ENCODE measurements at regions not wholly inside any gene's neighbourhood (a gene's known extent, or its start where the extent isn't known, plus 50 kb on each side); places are given as distances from the start of the nearest gene placed in this dataset.
"Not testable (repeated sequence)": the region's sequence is repeated elsewhere in the genome, so short reads cannot be mapped to it uniquely, and the experiment has no call there.

DNA sequence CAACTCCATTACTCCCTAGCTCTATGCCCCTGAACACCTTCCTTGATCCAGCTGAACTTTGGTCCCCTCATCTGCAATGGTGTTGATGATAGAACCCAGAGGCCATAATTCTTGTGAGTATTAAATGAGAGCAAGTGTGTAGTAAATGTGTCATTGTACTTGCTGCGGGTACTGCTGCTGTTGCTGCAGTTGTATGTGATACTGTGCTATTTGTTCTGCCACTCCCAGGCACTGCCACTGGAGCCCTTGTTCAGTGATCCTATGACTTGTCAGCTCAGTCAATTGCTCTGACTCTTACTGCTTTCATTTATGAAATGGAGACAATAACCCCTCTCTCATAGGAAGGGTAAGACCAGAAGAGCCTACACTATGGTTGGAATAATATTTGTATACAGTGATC, 136.9 kb upstream of the PLGLB2 start:
- DNase-seq (ENCODE audit: low read depth): not testable (repeated sequence)

DNA sequence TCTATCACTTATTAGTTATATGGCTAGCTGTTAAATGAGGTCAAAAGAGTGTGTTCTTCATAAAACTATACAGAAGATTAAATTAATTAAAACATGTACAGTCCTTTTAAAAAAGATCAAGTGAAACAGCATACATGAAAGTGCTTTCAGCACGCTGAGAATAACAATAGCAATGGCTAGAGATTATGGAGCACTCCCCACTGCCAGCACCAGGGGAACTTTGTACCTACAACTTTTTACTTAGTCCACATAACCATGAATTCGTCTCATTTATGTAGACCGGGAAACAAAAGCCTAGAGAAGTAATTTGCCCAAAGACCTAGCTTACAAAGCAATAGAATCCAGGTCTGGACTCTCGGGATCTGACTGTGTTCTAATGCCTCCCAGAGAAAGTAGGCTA, 136.5 kb upstream of the PLGLB2 start:
- not testable (repeated sequence) for DNase-seq (ENCODE audit: low read depth)

DNA sequence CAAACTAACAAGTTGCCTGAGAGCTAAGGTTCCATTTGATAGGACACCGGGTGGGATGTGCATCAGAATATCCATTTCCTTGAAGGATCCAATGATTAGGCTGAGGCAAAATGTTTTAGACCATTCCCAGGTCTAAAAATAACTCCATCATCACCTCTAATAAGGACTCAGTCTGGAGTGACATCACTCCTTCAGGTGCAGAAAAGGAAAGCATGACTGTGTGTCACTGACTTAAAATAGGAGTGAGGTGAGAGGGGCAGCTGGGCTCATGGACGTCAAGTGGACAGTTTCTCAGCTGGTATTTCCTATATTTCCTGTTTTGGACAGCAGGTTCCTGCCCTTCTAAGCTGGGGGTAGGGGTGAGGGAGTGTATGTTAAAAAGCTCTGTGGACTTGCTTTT, 135.9 kb upstream of the PLGLB2 start:
- not testable (repeated sequence) for DNase-seq (ENCODE audit: low read depth)

DNA sequence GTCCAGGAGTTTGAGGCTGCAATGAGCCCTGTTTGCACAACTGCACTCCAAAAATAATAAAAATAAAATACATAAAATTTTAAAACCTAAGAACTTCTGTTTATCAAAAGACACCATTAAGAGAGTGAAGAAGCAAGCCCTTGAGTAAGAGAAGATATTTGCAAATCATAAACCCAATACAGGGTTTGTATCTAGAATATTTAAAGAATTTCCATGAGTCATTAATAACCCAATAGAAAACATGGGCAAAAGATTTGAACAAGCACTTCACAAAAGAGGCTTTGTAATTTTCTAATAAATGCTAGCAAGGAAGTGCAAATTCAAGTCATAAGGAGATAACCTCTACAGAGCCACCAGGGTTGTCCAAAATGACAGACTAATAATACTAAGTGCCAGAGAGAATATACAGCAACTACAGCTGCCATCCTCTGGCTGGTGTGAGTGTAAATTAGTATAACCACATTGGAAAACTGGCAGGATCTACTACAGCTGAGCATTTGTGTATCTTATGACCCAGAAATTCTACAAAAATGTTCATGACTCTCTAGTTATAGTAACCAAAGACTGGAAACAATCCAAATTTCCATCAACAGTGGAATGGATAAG, 133.0 kb upstream of the PLGLB2 start:
- DNase-seq (ENCODE audit: low read depth): not testable (repeated sequence)

DNA sequence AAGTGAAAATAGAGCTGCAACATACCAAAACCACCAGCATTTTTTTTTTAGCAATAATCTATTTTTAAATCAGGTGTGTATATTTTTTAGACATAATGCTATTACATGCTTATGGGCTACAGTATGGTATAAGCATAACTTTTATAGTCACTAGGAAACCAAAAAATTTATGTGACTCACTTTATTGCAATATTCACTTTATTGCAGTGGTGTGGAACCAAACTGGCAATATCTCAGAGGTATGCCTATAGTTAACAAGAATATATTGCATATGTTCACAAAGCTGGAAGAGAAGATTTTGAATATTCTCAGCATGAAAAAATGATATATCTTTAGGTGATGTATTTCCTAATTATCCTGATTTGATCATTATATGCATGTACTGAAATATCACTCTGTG, 128.8 kb upstream of the PLGLB2 start:
- not testable (repeated sequence) for DNase-seq (ENCODE audit: low read depth)

DNA sequence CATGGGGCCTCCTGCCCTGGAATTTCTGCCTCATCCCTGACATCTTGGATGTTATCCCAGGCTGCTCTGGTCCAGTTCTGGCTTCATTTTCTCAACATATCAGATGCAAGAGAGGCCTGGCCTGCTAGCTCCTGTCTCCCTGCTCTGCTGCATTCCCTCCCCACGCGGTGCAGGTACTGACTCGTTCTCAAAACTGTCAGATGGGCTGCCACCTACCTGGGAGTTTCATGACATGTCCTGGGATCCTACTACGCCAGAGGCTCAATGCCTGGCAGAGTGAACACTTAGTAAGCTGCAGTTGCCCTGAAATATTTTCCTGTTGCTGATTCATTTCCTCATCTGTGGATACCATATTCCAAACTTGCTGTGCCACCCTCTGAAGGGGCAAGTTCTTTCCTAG, 126.7 kb upstream of the PLGLB2 start:
- DNase-seq (ENCODE audit: low read depth): not testable (repeated sequence)

DNA sequence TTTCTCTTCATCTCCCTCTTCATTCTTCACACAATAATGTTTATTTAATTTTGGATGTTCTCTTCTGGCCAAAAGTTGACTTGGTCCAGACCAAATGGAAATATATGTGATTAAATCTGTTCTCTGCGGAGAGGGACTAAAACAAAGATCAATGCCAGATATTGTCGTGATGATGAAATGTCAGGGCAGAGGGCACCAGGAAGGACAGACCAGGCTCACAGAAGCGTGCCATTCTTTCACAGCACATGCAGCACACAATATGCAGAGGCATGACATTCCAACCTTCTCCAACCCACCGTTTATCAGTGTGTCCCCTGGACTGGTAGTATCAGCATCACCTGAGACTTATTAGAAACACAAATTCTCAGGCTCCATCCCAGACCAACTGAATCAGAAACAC, 125.2 kb upstream of the PLGLB2 start:
- DNase-seq (ENCODE audit: low read depth): not testable (repeated sequence)

DNA sequence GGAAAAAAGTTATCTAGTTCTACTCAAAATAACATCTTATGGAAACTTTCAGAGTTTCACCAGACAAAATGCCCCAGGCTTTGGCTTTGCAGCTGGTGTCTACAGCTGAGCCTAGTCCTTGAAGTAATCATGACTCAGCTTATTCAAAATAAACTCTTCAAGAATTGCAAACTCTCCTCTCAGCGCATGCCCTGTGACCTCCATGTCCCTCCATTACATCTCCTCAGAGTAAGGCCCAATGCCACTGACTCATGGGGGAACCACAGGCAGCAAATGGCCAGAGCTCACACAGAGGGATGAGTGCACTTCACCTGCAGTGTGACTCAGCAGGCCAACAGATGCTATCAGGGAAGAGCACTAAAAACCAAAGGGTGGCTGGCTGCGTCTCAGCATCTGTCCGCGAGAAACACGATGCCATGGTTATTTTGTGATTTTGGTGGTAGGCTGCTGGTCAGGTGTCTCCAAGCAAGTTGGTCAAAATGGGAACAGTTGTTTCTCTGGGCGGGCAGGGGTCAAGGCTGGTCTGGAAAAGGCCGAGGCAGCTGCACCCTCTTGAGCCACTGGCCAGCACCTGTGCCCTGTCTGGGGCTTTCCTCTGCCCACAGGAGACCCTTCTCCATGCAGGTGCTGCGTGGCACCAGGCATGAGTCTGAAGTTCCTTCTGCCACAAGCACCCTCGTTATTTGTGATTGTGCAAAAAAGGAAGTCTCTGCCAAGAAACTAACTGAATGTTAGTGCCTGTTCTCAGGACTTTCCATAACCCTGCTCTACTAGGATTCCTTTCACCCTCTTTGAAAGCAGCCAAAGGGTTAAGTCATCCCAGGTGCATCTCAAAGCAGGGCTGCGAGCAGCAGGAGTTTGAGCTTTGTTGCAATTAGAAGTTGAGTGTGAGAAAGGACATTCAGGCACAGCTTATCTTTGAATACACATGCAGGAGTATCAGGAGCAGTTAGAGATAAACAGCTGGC, 118.1 kb upstream of the PLGLB2 start:
- DNase-seq (ENCODE audit: low read depth): not testable (repeated sequence)

DNA sequence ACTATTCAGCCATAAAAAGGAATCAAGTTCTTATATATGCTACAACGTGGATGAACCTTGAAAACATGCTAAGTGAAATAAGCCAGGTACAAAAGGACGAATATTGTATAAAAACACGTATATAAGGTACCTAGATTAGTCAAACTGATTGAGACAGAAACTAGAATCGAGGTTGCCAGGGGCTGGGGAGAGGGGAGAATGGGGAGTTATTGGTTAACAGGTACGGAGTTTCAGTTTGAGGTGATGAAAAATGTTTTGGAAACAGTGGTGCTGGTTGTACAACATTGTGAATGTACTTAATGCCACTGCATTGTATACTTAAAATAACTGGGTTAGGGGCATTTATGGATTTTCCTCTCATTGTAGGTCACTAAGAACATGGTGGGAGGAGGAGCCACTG, 117.0 kb upstream of the PLGLB2 start:
- not testable (repeated sequence) for DNase-seq (ENCODE audit: low read depth)

DNA sequence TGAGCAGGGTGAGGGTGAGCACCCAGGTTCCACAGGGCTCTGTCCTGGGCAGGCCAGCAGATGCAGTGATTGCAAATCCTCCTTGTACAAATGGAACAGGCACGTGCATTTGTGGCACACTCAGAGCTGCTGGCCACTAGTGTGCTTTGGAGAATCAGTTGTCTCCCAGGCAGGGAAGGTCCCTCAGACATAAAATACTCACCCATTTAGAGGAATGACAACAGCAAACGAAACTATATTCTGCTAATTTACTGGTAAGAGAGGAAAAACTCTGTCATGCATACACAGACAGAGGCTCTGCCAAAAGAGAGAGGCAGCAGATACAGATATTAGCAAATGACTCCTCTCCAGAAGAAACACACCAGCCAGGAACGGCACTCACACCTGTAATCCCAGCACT, 116.5 kb upstream of the PLGLB2 start:
- not testable (repeated sequence) for DNase-seq (ENCODE audit: low read depth)

DNA sequence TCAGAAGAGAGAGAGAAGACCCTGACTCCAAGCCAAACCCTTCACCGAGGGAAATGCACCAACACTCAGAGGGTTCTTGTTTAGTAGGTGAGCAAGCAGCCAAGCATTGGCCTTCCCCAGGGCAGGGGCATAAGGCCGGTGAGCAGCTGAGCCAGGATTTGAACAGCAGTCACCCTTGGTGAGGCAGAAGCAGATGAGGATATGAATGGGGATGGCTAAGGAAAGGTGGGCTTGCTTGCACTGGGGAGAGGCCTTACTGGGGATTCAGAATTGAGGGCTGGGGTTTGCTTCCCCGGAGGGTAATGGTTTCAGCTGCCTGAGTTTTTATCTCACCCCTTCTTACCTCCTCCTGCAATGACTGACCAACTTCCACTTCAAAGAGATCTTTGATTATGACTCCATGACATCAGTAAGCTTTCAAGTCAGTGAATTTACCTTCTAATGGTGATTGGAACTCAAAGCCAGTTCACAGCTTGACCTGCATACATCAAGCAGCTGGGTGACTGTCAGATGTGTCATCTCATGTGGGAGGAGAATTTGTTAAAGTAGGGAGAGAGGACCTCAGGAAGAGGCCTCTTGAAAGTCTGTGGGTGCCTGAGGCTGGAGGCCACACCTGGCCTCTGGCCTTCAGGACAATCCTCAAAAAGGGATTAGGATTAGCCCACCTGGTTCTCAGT, 114.5 kb upstream of the PLGLB2 start:
- not testable (repeated sequence) for DNase-seq (ENCODE audit: low read depth)

DNA sequence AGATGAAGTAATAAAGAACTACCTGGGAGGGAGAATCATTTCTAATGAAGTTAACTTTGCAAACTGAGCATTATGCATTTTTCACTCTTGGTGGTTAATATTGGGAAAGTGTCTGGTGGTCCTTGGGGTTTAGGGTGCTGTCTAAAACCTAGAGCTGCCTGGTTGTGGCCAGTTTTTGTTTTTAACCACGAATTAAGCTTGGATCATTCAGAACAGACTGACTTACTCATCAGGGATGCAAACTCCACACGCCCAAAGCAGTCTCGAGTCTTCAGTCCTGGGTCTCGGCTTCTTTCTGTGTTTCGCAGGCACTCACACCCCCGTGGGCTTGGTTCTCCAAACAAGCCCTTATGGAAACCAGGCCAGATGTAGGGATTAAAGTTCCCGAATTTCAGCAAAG, 113.8 kb upstream of the PLGLB2 start:
- not testable (repeated sequence) for DNase-seq (ENCODE audit: low read depth)

DNA sequence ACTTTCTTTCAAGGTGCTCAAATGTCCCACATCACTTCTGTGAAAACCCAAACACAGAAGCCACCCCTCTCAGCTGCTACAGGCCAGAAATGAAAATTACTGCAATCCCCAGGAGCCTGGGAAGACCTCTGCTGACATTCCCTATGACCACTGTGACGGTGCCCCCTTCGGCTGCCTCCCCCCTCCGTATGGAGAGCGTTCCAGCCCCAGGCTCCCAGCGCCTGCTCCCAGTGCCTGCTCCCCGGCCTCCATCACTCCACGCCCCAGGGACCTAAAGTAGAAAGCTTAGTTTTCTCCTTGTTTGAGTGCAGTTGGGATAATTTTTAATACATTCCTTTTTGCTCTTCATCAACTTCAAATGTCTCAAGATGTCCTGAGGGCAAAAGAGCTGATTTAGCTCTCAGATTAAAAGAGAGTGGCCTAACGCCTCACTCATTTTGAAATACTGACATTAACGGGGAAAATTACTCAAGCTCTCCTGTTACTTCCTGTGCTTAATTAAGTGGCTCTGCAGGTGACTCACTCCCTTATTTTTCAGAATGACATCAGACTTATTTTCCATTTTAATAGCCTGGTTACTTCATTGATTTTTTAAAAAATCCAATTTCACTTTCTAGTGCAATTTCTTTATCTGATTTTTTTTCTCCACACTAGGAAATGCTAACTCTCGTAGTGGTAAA, 112.8 kb upstream of the PLGLB2 start:
- DNase-seq (ENCODE audit: low read depth): not testable (repeated sequence)

DNA sequence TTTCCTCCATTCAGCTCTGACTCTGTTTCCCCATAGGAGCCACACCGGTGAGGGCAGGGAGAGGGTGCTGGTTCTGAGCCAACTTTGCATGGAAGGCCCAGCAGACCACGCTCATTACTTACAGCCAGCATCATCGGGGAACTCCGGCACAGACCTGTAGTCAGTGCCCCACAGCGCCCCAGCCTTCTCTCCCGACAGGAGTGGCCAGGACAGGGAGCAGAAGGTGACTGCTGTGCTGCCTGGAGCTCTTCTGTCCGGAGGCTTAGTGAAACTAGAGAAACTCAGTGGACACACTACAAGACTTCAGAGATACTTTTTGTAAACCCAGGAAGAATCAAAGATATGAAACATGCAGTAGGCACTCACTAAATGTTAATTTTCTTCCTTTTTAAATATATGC, 111.6 kb upstream of the PLGLB2 start:
- not testable (repeated sequence) for DNase-seq (ENCODE audit: low read depth)

DNA sequence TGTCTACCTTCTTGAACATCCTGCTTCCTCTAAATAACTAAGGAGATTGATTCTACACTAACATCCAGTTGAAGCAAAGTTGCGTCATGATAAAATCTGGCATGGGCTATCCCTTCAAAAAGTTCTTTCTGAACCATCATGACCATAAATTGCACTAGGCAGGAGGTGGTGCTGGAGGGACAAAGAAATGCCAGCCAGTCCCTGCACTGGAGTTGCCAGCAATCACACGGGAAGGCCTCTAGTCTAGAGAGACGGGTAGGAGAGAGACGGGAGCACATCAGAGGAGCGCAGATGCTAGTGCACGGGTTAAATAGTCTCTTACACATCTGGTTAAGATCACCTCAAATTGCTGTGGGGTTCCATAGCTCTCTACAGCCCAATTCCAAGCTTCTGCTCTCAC, 111.2 kb upstream of the PLGLB2 start:
- not testable (repeated sequence) for DNase-seq (ENCODE audit: low read depth)

DNA sequence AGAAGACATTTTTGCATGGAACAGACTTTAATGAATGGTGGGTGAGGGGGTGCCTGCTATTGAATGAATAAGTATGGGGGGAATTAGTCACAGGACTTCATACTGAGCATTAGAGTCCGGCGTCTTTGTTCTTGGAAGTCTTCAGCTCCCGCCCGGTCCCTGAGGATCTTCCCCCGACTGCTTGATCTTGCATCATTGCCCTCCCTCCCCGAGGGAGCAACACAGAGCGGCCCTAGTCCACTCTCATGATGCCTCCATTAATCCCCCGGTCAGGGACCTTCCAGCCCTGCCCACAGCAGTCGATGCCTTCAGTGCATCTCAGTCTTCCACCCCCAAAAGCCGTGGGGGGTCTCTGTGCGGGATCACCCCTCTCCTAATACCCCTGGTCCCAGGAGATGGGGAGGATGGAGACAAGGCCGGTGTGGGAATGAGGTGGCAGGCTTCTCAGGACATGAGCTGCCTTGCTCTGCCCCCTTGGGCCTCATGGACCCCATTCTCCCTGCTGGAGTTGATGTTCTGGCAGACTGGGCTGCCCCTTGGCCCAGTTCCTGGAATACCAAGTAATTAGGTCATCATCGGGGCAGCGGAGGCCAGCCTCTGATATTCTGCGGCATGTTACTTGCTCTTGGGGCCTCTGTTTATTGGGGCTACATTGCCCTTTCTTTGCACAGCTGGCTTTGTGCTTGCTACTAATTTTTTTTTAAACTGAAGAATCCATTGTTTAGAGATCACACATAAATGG, 110.5 kb upstream of the PLGLB2 start:
- not testable (repeated sequence) for DNase-seq (ENCODE audit: low read depth)

DNA sequence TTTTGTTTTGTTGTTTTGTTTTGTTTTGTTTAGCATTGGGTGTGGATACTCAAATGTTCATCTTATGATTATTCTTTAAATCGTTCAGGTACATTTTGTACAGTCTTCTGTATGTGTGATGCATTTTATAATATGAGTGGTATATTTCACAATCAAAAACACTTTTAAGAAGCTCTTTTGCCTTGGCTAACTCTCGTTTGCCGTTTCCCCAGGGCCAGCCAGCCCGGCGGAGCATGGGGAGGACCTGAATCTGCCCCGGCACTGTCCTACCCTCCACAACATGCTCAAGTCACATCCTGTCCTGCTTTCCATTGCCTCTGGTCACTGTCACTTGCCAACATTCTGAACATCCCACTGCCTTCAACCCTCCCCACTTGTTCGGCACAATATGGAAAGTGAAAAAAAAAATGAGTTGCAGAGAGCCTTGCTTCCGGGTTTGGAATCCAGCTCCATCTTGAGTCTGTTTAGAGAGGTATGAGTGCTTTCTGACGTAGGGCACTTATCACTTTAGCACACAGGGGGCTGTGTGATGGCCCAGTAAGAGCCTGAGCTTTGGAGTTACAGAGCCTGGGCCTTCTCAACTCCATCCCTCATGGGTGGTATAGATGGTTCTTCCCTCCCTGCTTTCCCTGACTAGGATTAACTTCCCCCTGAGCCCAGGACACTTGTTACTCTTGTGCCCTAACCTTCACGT, 109.6 kb upstream of the PLGLB2 start:
- not testable (repeated sequence) for DNase-seq (ENCODE audit: low read depth)

DNA sequence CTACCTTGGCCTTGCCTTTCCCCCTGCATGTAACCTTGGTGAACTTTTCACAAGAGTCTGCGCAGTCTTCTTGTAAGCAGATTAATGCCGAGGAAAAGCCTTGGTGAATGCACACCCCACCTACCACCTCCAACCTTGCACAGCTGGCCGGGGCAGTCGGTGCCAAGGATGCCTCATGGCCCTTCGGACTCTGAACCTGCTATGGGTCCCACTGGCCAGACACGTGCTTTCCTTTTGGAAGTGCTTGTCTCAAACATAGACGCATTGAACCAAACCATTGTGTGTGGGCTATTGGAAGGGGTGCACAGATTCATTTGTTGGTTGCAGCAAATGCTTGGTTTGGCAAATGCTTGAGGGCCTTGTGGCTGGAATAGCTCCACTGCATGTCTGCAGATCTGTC, 109.0 kb upstream of the PLGLB2 start:
- not testable (repeated sequence) for DNase-seq (ENCODE audit: low read depth)

DNA sequence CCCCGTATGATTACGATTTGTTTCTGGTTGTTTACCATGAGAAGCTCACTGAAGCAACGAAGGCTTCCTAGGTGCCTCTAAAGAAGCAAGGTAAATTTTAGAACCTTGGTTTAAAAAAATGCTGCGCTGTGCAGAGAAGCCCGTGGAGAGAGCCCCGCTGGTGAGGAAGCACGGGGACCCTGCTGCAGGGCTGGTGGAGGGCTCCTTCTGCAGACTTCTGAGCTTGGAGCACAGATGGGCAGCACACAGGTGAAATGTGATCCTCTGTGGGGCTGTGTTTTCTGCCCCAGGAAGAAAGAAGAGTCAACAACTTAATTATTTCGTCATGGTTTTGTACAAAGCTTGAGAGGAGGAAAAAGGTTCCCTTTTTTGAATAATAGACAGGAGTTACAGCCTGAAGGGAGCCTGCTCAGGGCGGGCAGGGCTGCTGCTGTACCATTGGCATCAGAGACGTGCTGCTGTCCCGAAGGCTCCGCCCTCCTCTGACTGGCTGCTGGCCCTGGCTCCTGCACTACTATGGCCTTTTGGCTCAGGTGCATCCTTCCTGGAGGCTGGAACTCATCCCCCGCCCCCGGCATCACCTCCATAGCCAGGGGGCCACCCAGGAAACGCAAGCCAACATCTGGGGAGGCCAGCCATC, 108.0 kb upstream of the PLGLB2 start:
- DNase-seq (ENCODE audit: low read depth): not testable (repeated sequence)

DNA sequence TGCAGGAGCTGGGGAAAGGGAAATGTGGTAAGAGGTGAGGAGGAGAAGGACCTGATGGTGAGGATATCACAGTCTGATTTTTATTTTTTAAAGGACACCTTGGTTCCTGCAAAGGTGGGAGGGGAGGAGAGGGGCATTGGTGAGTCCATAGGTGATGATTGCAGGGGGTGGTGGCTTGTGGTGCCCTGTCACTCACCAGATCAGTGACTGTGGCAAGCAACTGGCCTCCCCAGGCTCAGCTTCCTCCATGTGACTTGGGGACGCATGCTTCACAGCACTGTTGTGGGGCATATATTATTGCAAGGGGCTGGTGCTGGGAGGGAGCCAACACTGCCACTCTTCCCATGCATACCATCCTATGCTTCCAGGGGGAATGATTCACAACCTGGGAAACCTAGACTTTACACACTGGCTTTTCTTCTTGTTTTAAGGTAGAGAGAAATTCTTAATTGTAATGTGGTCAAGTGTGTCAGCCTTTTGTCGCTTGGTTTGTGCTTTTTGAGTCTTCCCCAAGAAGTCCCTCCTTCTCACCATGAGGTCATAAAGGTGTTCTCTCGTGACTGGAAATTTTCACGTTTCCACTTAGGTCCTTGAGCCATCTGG, 106.8 kb upstream of the PLGLB2 start:
- DNase-seq (ENCODE audit: low read depth): not testable (repeated sequence)

Data from activated gamma-delta T cell treated with anti-CD3 and anti-CD28 coated beads, Interleukin-2, amount 50 U/mL, for 16 hours (primary cell).